ENCODE measurements at regions not wholly inside any gene's neighbourhood (a gene's known extent, or its start where the extent isn't known, plus 50 kb on each side); places are given as distances from the start of the nearest gene placed in this dataset.
A peak's percentile ranks its signal among the peaks of the same experiment; 100 is the strongest.
"Not testable (repeated sequence)": the region's sequence is repeated elsewhere in the genome, so short reads cannot be mapped to it uniquely, and the experiment has no call there.

- DNase-seq, result peak; percentile 82
These were observed 51.6 kb upstream of the LYRM9 start for GRCh38 chr17:27944546-27945332.

GRCh38 chr17:27945333-27945616 lies 52.1 kb upstream of the LYRM9 start:
- DNase-seq, result peak; percentile 60

- DNase-seq, result no peak
These were observed 52.8 kb upstream of the LYRM9 start for GRCh38 chr17:27945953-27946352.

- DNase-seq, result no peak
These were observed 53.3 kb upstream of the LYRM9 start for GRCh38 chr17:27946513-27946912.

DNA sequence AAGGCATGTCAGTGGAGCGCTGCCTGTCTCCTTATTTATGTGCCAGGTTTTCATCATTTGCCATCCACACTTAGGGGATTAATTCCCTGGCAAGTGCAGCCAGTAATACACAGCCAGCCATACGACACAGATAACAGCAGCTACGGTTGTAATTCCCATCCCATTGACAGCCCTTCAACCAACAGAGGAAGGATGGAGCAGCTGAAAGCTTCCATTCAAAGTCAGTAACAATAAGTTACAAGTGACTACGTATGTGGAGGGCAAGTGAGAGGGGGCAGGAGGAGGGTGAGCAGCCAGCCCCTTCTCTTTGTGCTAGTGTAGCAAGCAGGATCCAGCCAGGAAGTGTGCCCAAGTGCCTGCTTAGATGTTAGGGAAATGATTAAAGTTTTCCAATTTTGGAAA lies 53.8 kb upstream of the LYRM9 start:
- no peak for DNase-seq

DNA sequence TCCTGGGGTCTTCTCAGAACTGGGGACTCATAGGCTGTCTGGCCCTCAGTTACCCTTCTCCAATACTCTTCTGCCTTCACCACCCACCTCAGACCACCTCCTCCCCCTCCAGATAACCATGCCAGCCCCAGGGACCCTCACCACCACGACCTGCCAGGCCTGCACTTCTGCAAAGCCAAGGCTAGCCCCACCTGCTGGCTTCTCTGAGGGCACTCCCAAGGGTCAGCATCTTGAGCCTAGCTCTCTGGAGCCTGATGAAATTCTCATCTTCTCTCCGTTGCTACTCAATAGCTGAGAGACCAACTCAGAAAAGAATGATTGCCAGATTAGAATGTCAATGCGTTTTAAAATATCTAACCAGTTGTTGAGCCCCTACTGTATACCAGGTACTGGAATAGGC lies 56.1 kb upstream of the LYRM9 start:
- no peak for DNase-seq

GRCh38 chr17:27950225-27950624 lies 57.1 kb upstream of the LYRM9 start:
- DNase-seq, result not testable (repeated sequence)

GRCh38 chr17:27950995-27951394 lies 57.8 kb upstream of the LYRM9 start:
- DNase-seq, result no peak

- DNase-seq, result no peak
These were observed 58.7 kb upstream of the LYRM9 start for GRCh38 chr17:27951872-27952271.

GRCh38 chr17:27952366-27952765 lies 59.2 kb upstream of the LYRM9 start:
- no peak for DNase-seq

GRCh38 chr17:27954548-27955495 lies 61.7 kb upstream of the LYRM9 start:
- DNase-seq, result no peak

DNA sequence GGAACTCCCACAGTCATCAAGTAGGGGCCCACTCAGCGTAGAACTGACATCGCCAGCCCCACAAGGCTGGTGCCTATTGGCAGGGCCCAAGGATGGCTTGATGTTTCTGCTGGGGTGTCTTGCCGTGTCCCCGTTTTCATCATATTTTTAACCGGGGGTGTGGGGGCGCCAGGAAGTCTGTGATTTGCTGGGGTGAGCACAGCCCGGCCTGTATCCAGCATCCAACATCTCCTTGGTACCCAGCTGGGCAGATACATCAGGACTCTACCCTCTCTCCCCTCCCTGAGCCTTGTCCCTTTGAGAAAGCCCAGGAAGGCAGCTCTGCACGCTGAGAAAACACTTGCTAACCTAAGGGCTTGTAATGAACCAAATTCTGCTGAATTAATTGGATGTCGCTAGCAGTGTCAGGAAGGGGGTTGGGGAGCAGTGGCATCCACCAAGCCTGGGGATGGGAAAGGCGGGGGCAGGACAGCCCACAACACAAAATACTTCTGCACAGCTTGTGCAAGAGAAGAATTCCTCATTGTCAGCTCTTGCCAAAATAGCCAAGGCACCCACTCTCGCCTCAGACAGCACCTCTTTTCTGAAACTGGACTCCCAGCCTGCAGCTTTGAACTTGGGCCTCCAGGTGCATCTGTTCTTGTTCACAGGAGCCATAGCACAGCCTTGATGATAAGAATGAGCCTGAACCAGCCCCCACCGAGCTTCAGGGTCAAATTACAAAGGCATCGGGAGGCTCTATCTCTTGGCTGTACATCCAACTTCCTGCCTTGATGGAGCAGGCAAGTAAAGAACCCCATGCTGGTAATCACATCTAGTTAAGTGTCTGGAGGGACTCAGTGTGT lies 63.7 kb upstream of the LYRM9 start:
- no peak for DNase-seq

DNA sequence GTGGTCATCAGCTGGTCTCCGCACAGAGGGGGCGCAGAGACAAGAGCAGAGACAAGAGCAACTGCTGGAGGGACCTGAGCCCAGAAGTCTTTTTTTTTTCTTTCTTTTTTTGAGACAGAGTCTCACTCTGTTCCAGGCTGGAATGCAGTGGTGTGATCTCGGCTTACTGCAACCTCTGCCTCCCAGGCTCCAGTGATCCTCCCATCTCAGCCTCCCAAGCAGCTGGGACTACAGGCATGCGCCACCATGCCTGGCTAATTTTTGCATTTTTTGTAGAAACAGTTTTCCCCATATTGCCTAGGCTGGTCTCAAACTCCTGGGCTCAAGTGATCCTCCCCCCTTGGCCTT lies 64.3 kb upstream of the LYRM9 start:
- DNase-seq, result not testable (repeated sequence)

DNA sequence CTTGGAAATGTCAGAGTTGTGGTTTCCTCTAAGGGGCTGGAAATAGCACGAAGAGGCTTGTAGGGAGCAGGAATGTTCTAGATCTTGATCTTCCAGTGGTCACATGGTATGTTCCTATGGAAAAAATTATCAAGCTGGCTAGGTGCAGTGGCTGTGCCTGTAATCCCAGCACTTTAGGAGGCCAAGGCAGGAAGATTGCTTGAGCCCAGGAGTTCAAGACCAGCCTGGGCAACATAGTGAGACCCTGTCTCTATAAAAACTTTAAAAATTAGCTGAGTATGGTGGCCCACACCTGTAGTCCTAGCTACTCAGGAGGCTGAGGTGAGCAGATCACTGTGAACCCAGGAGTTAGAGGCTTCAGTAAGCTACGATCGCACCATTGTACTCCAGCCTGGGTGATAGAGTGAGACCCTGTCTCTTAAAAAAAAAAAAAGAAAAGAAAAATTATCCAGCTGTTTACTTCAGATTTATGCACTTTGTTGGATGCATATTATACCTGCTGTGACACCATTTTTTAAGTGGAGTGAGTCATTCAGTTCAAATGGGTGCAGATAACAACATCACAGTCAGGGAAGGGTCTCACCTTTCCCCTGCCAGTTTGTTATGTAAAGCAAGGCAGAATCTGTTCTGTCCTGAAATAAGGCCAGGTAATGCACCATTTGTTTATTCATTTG lies 65.7 kb upstream of the LYRM9 start:
- DNase-seq, result no peak

- no peak for DNase-seq
These were observed 66.2 kb upstream of the LYRM9 start for GRCh38 chr17:27959382-27959709.

- DNase-seq, result no peak
These were observed 67.2 kb upstream of the LYRM9 start for GRCh38 chr17:27960183-27960849.

DNA sequence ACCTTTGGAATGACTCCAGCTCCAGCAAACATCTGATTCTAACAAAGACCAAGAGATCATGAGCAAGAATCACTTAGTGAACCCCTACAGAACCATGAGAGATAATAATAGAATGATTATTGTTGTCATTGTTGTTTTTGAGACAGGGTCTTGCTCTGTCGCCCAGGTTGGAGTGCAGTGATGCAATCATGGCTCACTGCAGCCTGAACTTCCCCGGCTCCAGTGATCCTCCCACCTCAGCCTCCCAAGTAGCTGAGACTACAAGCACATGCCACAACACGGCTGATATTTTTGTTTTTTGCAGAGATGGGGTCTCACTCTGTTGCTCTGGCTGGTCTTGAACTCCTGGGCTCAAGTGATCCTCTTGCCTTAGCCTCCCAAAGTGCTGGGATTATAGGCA lies 69.4 kb upstream of the LYRM9 start:
- not testable (repeated sequence) for DNase-seq

GRCh38 chr17:27965224-27965623 lies 72.1 kb upstream of the LYRM9 start:
- DNase-seq, result no peak

DNA sequence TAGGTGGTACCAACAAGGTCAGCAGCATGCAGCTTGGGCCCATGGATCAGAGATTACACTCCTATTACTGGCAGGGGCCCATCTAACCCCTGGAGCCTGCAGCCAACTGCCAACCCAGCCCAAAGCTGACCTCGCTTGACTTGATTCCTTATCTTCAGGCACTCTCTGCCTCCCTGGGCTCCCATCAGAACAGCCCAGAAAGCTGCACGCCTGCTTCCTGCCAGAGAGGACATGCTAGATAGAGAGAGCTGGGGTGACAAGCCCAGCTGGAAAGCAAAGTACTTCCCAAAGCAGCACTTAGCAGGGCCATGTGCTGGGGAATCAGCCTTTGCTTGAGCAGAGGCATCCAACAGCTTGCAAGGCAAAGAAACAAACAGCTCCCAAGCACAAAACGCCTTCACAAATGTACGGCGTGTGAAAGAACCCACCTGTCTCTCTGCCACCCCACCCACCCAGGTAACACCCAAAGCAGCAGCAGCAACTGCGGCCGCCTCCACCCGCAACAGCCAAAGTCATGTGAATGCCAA lies 74.2 kb upstream of the NLK start:
- no peak for DNase-seq

GRCh38 chr17:27970587-27970986 lies 71.9 kb upstream of the NLK start:
- no peak for DNase-seq

DNA sequence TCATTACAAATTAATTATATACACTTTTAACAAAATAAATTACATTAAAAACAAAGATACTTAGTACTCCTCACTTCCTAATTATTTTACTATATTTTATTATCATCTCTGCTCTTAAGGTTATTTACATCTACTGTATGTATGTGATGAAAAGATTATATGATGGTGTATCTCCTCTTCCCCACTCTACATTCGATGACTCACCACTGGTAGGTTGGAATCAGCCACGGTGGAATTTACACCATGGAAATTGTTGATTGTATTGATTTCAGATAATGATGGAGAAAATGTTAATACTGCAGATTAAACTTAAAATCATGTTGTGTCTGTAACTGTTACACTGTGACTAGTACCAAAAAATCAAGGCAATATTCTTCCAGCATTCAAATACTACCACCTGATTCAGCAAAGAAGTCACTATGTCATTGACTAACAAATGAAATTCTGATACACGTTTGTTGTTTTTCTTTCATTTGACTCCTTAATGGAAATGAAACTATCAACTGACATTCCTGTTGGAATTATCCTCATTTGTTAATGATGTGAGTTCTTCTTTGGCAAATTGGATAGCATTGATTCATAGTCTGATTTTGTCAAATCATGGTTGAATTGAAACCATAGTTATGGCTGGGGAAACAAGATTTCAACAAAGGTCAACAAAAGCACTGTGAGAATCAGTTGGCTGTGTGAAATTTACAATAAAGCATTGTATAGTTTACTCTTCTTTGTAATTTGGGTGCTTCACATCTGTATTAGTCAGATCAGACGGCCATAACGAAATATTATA lies 69.0 kb upstream of the NLK start:
- DNase-seq, result no peak

Measured in NCI-H1436 (cell line).